ENCODE measurements at regions not wholly inside any gene's neighbourhood (a gene's known extent, or its start where the extent isn't known, plus 50 kb on each side); places are given as distances from the start of the nearest gene placed in this dataset.
"Not testable (repeated sequence)": the region's sequence is repeated elsewhere in the genome, so short reads cannot be mapped to it uniquely, and the experiment has no call there.

DNA sequence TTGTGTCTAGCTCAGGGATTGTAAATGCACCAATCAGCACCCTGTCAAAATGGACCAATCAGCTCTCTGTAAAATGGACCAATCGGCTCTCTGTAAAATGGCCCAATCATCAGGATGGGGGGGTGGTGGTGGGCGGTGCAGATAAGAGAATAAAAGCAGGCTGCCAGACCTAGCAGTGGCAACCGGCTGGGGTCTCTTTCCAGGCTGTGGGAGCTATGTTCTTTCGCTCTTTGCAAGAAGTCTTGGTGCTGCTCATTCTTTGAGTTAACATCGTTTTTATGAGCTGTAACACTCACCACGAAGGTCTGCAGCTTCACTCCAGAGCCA, 328.9 kb upstream of the KLF4 start:
- not testable (repeated sequence) for H3K4me1 ChIP-seq (ENCODE audit: control insufficient read depth, insufficient read depth, low read length); H3K9ac ChIP-seq (ENCODE audit: low read depth, low read length); H3K27me3 ChIP-seq (ENCODE audit: control insufficient read depth, insufficient read depth, low read length)

DNA sequence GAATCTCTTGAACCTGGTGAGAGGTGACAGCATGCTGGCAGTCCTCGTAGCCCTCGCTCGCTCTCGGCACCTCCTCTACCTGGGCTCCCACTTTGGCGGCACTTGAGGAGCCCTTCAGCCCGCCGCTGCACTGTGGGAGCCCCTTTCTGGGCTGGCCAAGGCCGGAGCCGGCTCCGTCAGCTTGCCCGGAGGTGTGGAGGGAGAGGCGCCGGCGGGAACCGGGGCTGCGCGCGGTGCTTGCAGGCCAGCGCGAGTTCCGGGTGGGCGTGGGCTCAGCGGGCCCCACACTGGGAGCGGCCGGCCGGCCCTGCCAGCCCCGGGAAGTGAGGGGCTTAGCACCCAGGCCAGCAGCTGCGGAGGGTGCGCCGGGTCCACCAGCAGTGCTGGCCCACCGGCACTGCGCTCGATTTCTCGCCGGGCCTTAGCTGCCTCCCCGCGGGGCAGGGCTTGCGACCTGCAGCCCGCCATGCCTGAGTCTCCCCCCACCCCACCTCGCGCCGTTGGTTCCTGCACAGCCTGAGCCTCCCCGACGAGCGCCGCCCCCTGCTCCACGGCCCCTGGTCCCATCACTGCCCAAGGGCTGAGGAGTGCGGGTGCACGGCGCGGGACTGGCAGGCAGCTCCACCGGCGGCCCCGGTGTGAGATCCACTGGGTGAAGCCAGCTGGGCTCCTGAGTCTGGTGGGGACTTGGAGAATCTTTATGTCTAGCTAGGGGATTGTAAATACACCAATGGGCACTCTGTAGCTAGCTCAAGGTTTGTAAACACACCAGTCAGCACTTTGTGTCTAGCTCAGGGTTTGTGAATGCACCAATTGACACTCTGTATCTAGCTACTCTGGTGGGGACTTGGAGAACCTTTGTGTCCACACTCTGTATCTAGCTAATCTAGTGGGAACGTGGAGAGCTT, 328.3 kb upstream of the KLF4 start:
- not testable (repeated sequence) for H3K9ac ChIP-seq (ENCODE audit: low read depth, low read length); H3K27me3 ChIP-seq (ENCODE audit: control insufficient read depth, insufficient read depth, low read length); H3K4me3 ChIP-seq (ENCODE audit: low read depth, low read length); H3K9me3 ChIP-seq (ENCODE audit: control insufficient read depth, insufficient read depth, low read length); H3K36me3 ChIP-seq (ENCODE audit: control insufficient read depth, insufficient read depth, low read length); H3K4me1 ChIP-seq (ENCODE audit: control insufficient read depth, insufficient read depth, low read length)

More for the DNA sequence above, 328.9 kb upstream of the KLF4 start:
- H3K36me3 ChIP-seq (ENCODE audit: control insufficient read depth, insufficient read depth, low read length); H3K9me3 ChIP-seq (ENCODE audit: control insufficient read depth, insufficient read depth, low read length); H3K4me3 ChIP-seq (ENCODE audit: low read depth, low read length): not testable (repeated sequence)

DNA sequence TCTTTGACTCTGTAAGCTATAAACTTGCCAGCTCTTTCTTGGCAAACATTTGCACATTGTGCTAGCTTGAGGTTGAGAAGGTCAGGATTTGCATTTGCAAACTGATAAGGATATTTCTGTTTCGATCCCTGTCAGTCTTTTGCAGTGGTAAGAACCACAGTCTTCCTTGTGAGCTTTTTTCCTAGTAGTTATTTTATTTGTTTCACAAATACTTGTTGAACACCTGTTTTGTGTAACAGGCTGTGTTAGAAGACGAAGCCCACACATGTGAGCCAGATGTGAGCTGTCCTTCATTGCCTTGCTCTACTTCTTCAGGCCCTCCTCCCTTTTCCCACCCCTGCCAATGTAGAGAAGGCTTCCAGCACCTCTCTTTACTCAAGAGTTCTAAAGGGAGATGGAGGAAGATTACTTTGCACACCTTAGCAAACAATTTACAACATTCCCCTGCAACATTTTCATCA, 327.0 kb upstream of the KLF4 start:
- Histone ChIP-seq H3K9me3 (ENCODE audit: control insufficient read depth, insufficient read depth, low read length) (no peaks in the 10 kb centered on the region), H3K27me3 (ENCODE audit: control insufficient read depth, insufficient read depth, low read length) (no peaks in the 10 kb centered on the region), H3K36me3 (ENCODE audit: control insufficient read depth, insufficient read depth, low read length) (no peaks in the 10 kb centered on the region), H3K4me3 (ENCODE audit: low read depth, low read length) (no peak overlapping the region), H3K9ac (ENCODE audit: low read depth, low read length) (no peak overlapping the region), H3K4me1 (ENCODE audit: control insufficient read depth, insufficient read depth, low read length) (peaks cover 5% of the 10 kb centered on the region)

DNA sequence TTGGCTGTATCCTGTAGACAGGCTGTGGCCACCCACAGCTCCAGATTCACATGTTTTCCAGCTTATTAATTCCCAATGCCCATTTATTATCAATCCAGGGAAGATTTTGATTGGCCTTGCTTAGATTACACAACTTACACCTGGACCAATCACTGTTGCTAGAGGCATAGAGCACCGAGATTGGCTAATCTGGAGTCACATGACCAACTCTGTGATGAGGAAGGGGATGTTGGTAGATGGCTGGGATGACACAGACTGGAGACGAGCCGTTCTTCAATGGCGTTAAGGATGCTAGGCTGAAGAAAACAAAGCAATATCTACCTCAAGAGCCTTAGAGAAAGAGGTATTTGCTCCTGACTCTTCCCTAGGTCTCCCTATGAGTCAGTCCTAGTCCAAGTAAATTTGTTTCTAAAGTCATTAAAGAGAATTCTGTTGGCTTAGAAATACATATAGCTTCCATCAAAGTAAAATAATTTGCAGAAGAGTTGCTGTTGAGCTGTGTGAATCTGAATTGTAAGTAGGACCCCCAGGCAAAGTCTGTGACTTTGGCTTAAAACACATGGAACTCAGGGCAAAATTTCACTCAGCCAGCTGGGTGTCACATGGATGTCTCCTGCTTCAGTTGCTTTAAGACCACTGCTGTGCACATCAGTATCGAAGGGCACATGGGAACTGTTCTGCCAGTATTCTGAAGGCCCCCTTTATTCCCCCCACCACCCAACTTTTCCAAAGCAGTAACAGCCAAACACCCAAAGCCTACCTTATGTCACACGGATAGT, 326.4 kb upstream of the KLF4 start:
- Histone ChIP-seq H3K9me3 (ENCODE audit: control insufficient read depth, insufficient read depth, low read length) (no peaks in the 10 kb centered on the region), H3K4me3 (ENCODE audit: low read depth, low read length) (no peak overlapping the region), H3K36me3 (ENCODE audit: control insufficient read depth, insufficient read depth, low read length) (no peaks in the 10 kb centered on the region), H3K4me1 (ENCODE audit: control insufficient read depth, insufficient read depth, low read length) (peaks cover 5% of the 10 kb centered on the region), H3K9ac (ENCODE audit: low read depth, low read length) (no peak overlapping the region), H3K27me3 (ENCODE audit: control insufficient read depth, insufficient read depth, low read length) (no peaks in the 10 kb centered on the region)

DNA sequence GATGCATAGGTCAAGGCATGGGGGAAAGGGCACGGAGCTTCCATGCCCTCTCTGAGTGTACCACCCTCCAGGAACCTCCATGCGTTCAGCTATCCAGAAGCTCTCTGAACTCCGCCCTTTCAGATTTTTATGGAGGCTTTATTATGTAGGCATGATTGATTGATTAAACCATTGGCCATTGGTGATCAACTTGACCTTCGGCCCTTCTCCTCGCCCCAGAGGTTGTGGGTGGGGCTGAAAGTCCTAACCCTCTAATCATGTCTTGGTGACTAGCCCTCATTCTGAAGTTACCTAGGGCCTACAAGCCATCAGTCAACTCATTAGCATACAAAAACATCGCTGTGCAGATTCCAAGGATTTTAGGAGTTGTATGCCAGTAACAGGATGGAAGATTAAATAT, 323.7 kb upstream of the KLF4 start:
- Histone ChIP-seq H3K4me3 (ENCODE audit: low read depth, low read length) (no peak overlapping the region), H3K9ac (ENCODE audit: low read depth, low read length) (no peak overlapping the region), H3K9me3 (ENCODE audit: control insufficient read depth, insufficient read depth, low read length) (no peaks in the 10 kb centered on the region), H3K27me3 (ENCODE audit: control insufficient read depth, insufficient read depth, low read length) (no peaks in the 10 kb centered on the region), H3K4me1 (ENCODE audit: control insufficient read depth, insufficient read depth, low read length) (no peaks in the 10 kb centered on the region), H3K36me3 (ENCODE audit: control insufficient read depth, insufficient read depth, low read length) (no peaks in the 10 kb centered on the region)

DNA sequence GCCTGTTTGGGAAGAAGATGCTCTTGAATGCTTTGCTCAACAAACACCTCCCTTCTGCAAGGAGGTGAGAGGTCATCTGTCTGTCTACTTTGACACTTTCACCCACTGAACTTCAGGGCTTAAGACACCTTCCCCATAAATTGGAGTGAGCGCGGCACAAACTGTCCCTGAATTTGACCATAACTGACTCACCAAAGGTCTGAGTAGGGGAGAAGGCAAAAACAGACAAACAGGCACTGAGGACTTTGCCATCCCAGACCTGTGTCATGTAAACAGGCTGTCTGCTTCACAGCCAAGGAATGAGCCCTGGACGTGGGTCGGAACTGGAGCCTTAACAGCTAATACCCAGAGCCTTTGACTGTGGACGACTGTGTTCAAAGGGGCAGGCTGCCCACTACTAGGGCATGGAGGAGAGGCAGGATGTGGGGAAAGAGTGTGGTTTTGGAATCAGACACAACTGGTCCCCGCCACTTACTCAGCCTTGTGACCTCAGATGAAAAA, 320.9 kb upstream of the KLF4 start:
- Histone ChIP-seq H3K27me3 (ENCODE audit: control insufficient read depth, insufficient read depth, low read length) (no peaks in the 10 kb centered on the region), H3K9ac (ENCODE audit: low read depth, low read length) (no peak overlapping the region), H3K4me1 (ENCODE audit: control insufficient read depth, insufficient read depth, low read length) (no peaks in the 10 kb centered on the region), H3K9me3 (ENCODE audit: control insufficient read depth, insufficient read depth, low read length) (no peaks in the 10 kb centered on the region), H3K4me3 (ENCODE audit: low read depth, low read length) (no peak overlapping the region), H3K36me3 (ENCODE audit: control insufficient read depth, insufficient read depth, low read length) (no peaks in the 10 kb centered on the region)

DNA sequence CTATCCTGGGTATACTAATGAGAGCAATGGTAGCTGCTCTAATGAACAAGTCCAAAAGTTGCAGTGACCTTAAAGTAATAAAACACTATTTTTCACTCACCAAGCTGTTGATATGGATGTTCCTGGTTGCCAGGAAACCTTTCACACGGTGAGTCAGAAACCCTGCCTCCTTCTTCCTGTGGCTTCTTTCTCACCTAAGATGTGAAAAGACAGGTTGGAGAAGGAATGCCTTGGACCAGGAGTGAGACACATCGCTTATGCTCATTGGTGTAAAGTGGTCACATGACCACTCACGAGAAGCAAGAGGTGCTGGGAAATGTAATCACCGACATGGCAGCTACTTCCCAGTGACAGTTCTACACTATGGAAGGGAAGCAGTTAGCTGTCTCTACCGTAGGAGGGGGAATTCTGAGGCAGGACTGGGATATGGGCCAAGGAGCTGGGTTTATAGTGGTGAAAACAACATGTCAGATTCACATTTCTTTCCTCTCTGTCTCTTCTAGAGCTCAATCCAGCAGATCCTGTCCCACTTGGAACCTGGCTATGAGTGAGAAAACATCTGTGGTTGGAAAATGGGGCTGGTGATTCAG, 320.4 kb upstream of the KLF4 start:
- Histone ChIP-seq H3K27me3 (ENCODE audit: control insufficient read depth, insufficient read depth, low read length) (no peaks in the 10 kb centered on the region), H3K4me1 (ENCODE audit: control insufficient read depth, insufficient read depth, low read length) (no peaks in the 10 kb centered on the region), H3K9ac (ENCODE audit: low read depth, low read length) (no peak overlapping the region), H3K36me3 (ENCODE audit: control insufficient read depth, insufficient read depth, low read length) (no peaks in the 10 kb centered on the region), H3K4me3 (ENCODE audit: low read depth, low read length) (no peak overlapping the region), H3K9me3 (ENCODE audit: control insufficient read depth, insufficient read depth, low read length) (no peaks in the 10 kb centered on the region)

DNA sequence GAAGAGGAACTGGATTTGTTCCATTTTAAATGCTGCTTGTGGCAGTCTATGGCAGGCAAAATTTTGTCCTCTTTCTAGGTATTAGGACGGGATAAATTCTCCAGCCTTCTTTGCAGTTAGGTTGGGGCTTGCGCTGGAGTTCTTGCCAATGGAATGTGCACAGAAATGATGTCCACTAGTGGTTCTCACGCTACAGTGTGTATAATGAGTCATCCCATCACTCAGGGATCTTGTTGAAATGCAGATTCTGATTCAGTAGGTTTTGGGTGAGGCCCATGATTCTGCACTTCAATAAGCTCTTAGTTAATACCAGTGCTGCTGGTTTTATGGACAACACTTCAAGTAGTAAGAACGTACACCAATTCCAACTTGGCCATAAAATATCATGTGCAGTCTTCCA, 317.6 kb upstream of the KLF4 start:
- H3K9ac ChIP-seq (ENCODE audit: low read depth, low read length) = no peak overlapping the region

DNA sequence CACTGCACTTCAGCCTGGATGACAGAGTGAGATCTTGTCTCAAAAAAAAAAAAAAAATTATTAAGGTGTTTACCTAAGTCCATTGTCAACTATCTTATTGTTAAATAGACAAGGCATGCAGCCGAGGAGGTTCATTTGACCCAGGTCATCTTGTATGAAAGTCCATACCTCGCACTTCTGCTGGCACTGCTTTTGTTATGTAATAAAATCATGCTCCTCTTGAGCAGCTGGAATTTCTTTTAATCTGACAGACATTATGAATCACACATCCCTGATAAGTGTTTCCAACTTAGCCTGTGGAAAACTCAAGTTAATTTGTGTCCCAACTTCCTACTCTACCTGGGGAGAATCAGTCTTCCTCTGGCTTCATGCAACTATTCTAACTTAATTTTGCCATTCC, 315.6 kb upstream of the KLF4 start:
- Histone ChIP-seq H3K4me1 (ENCODE audit: control insufficient read depth, insufficient read depth, low read length) (no peaks in the 10 kb centered on the region), H3K9me3 (ENCODE audit: control insufficient read depth, insufficient read depth, low read length) (no peaks in the 10 kb centered on the region), H3K9ac (ENCODE audit: low read depth, low read length) (no peak overlapping the region), H3K27me3 (ENCODE audit: control insufficient read depth, insufficient read depth, low read length) (no peaks in the 10 kb centered on the region), H3K4me3 (ENCODE audit: low read depth, low read length) (no peak overlapping the region), H3K36me3 (ENCODE audit: control insufficient read depth, insufficient read depth, low read length) (no peaks in the 10 kb centered on the region)

More for the DNA sequence above, 317.6 kb upstream of the KLF4 start:
- Histone ChIP-seq H3K4me3 (ENCODE audit: low read depth, low read length) (no peak overlapping the region), H3K9me3 (ENCODE audit: control insufficient read depth, insufficient read depth, low read length) (no peaks in the 10 kb centered on the region), H3K36me3 (ENCODE audit: control insufficient read depth, insufficient read depth, low read length) (no peaks in the 10 kb centered on the region), H3K4me1 (ENCODE audit: control insufficient read depth, insufficient read depth, low read length) (no peaks in the 10 kb centered on the region), H3K27me3 (ENCODE audit: control insufficient read depth, insufficient read depth, low read length) (no peaks in the 10 kb centered on the region)

DNA sequence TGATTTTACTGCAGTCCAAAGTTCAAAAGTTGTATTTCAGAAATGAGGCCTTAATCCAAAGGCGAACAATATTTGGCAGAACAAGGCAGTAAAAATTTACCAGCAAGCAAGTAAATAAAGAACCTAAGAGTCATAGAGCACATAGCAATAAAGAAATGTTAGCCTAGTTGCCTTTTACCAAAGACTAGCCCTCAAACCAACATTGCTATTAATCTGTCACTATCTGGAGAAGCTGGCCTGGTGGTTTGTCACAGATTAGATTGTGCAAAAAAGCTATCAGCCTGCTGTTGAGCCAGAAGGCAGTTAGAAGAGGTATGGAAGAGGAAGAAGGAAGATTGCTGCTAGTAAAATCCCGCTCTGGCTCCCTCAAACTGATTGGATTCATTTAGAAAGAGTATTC, 304.7 kb upstream of the KLF4 start:
- Histone ChIP-seq H3K4me3 (ENCODE audit: low read depth, low read length) (no peak overlapping the region), H3K27me3 (ENCODE audit: control insufficient read depth, insufficient read depth, low read length) (no peaks in the 10 kb centered on the region), H3K9ac (ENCODE audit: low read depth, low read length) (no peak overlapping the region), H3K4me1 (ENCODE audit: control insufficient read depth, insufficient read depth, low read length) (no peaks in the 10 kb centered on the region), H3K9me3 (ENCODE audit: control insufficient read depth, insufficient read depth, low read length) (no peaks in the 10 kb centered on the region), H3K36me3 (ENCODE audit: control insufficient read depth, insufficient read depth, low read length) (no peaks in the 10 kb centered on the region)

DNA sequence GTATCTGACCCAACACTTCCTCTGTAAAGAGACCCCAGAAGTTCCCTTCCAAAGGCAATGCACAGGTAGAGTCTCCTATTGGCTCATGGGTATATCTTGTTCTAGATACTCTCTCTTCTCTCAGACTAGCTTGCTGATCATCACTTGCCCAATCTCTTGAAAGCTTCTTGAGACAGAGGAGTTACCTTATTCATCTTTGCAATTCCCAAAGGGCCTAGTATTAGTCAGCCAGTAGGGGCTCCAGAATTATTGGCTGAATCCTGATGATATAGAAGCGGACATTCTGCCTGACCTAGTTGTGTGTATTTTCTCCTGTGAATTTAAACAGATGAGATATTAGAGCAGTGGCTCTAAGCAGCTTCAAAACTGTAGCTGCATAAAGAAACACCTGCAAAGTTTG, 304.0 kb upstream of the KLF4 start:
- H3K9ac ChIP-seq (ENCODE audit: low read depth, low read length) = no peak overlapping the region
- no peaks in the 10 kb centered on the region for H3K36me3 ChIP-seq (ENCODE audit: control insufficient read depth, insufficient read depth, low read length)
- H3K4me1 ChIP-seq (ENCODE audit: control insufficient read depth, insufficient read depth, low read length) = no peaks in the 10 kb centered on the region
- H3K4me3 ChIP-seq (ENCODE audit: low read depth, low read length) = no peak overlapping the region
- no peaks in the 10 kb centered on the region for H3K9me3 ChIP-seq (ENCODE audit: control insufficient read depth, insufficient read depth, low read length)
- H3K27me3 ChIP-seq (ENCODE audit: control insufficient read depth, insufficient read depth, low read length) = no peaks in the 10 kb centered on the region

Measured in iPS-15b (cell line).